Kidney tubule cell (primary cell): ENCODE measurements at regions not wholly inside any gene's neighbourhood (a gene's known extent, or its start where the extent isn't known, plus 50 kb on each side); places are given as distances from the start of the nearest gene placed in this dataset.
"Not testable (repeated sequence)": the region's sequence is repeated elsewhere in the genome, so short reads cannot be mapped to it uniquely, and the experiment has no call there.

Experiments used
- DNase-seq: peaks from one replicate; pipeline ENCODE4 v3.0.0-alpha.2; 2018; ENCODE audit warnings: low spot score

- no peak for DNase-seq
Measured at GRCh38 chr7:86592185-86592584, 51.5 kb upstream of the GRM3 start.

DNA sequence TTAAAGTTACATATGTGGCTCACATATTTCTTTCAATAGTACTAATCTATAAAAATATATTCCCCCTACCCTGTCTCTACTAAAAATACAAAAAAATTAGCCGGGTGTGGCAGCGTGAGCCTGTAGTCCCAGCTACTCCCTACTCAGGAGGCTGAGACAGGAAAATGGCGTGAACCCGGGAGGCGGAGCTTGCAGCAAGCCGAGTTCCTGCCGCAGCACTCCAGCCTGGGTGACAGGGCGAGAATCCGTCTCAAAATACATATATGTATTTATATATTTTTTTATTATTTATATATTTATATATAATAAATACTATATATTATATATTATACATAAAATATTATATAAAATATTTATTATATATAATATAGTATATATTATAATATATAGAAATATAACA, 69.7 kb upstream of the GRM3 start:
- no peak for DNase-seq

- DNase-seq, result no peak
Measured at GRCh38 chr7:86558680-86559501, 84.8 kb upstream of the GRM3 start.

- no peak for DNase-seq
Measured at GRCh38 chr7:86534641-86535040, 109.1 kb upstream of the GRM3 start.

DNA sequence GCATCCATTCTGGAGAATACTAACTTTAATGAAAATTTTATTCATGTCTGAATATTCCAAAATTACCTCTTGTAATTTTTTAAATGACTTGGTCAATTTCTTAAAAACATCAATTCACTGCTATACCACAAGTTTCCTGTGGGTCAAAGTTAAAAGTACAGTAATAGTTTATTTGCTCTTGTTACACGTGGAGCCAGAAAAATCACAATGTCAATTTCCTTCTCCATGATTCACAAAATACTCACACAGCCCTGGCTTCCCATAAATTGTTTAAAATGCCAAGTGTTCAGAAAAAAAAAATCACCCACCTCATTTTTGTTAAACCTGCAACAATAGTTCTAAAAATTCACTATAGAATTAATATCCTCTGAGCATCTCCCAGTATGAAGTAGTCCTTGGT, 139.5 kb upstream of the GRM3 start:
- no peak for DNase-seq

GRCh38 chr7:86499986-86500385, 143.7 kb upstream of the GRM3 start:
- DNase-seq, result no peak

- no peak for DNase-seq
Measured at GRCh38 chr7:86485827-86486226, 157.9 kb upstream of the GRM3 start.

DNA sequence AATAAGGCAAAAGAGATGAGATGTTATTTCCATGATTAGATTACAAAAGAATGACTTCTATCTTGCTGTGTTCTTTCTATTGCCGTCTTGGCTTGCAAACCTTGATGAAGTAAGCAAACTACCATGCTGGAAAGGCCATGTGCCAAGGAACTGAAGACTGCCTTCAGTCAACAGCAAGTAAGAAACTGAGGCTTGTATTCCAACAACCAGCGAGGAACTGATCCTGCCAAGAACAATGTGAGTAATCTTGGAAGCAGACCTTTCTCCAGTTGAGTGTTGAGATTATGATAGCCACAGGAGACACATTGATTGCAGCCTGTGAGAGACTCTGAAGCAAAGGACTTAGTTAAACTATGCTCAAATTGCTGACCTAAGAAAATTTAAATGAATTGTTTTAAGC, 164.6 kb upstream of the GRM3 start:
- DNase-seq, result no peak

DNA sequence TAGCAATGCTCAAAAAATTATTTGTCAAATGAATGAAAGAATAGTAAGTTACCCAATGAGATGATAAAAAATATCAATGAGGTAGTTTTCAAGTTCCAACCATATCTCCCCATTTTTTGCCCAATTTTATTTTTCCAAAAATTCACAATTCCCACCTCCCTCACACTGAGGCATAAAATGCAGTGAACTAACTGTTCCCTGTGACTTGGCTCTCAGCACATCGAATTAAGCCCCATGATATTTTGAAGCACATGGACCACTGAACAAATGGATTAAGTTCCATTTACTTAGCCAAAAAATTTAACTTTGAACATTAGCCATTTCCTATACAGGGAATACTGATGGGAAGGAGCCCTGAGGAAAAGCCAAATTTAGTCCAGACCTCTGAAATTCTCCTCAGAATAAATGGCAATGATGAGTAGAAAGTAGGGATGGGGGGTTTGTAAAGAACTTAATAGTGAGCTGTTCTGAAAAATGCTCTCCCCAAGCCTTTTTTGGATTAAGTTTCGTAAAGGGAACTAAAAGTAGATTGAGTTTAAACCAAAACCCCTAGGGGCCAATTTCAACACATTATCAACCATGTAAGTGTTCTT, 166.3 kb upstream of the GRM3 start:
- DNase-seq, result no peak

DNA sequence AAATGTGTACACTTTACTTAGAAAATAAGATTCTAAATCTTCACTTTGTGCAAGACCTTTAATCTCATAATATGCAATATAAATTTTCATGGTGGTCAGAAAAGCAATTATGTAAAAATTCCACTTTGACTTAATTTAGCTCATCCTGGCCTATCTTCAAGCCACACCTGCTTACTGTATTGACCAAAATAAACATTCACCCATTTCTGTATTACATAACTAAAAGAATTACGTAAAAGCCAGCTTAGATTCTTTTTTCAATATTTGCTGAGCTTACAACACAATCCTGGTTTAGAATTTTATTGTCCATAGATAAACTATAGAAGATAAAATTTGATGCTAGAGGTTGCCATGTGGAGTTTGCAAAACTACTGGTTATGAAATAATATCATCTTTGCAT, 172.9 kb upstream of the GRM3 start:
- DNase-seq, result no peak

GRCh38 chr7:86469680-86470295, 173.9 kb upstream of the GRM3 start:
- peak; percentile 72 for DNase-seq

- no peak for DNase-seq
Measured at GRCh38 chr7:86454753-86455152, 189.0 kb upstream of the GRM3 start.

DNA sequence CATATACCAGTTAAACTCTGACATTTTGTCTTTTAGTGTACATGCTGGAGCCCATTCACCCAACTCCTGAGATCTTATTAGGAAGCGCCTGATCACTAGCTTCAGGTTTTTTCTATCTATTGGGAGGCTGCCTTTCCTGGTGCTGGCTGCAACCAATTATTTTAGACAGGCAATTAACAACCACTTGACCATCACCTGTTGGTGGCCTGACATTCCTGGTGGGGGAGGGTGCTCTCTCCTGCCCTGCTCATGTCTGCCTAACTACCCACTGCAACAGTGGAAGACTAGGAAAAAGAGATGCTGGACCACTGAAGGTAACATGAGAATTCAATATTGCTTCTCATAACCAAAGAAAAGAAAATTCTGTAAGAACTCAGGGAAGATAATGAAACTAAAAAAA, 190.3 kb upstream of the GRM3 start:
- no peak for DNase-seq

GRCh38 chr7:86448856-86449255, 194.9 kb upstream of the GRM3 start:
- DNase-seq, result no peak

DNA sequence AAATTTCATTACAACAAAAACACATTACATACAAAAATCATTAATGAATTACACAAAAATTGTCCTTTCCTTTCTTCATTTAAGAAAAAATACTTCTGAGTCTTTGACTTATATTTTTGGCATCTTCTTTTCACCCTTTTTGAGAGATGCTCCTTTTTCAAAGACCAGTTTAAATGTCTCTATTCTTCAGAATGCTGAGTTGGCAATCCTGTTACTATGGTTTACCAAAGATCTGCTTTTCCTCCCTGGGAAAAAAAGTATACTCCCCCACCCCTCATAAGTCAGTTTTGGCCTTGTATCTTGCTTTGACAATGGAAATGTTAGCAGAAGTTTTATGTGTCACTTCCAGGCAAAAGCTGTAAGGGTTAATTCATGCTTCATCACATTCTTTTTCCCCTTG, 198.4 kb upstream of the GRM3 start:
- DNase-seq, result no peak

DNA sequence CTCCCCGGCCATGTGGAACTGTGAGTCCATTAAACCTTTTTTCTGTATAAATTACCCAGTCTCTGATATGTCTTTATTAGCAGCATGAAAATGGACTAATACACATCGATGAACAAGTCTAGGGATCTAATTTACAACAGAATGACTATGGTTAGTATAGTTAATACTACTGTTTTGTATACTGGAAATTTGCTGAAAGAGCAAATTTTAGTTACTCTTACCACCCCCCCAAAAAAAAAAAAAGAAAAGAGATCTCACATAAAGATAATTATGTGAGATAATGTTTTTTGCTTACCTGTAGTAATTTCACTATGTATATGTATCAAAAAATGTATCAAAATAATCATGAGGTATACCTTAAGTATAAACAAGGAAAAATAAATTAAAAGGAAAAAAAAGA, 199.5 kb upstream of the GRM3 start:
- DNase-seq, result no peak

GRCh38 chr7:86440420-86440819, 203.3 kb upstream of the GRM3 start:
- DNase-seq, result not testable (repeated sequence)

DNA sequence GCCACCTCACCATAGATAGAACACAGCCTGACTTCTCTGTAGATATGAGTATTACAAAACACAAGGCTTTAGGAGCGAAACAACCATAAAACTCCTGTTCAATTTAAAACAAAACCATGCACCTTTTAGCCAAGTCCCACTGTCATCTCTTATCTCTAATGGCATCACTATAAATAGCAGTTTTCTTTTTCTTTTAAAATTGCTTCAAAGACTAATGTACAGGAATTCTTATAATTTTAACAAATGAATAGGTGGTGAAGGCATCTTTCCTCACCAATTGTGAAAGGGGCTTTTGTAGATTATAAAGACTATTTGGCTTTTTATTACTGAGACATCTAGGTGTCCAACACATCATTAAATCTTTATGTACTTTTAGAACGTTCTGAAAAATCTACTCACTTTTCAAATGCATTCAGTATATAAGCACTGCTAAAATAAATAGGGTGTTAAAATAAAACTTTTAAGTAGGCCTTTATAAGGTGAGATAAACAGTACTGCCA, 205.7 kb upstream of the GRM3 start:
- no peak for DNase-seq

DNA sequence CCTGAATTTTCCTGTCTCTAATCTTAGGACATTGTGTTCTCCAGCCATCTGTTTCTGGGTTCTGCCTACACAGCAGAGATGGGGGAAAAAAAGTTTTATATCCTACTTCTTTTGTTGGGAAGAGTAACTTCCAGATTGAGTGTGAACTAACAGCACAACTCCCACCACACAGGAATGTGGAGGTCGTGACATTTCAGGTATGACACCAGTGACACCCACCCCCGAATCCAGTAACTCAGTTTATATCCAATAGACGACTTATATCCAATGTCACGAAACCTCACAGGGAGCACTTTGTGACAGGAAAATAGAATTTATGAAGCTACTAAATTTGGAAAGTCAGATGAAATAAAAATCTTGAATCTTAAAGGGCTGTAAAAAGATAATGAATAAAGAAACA, 211.9 kb upstream of the GRM3 start:
- DNase-seq, result no peak

- peak; percentile 10 for DNase-seq
Measured at GRCh38 chr7:86411814-86412213, 231.9 kb upstream of the GRM3 start.

- peak; percentile 62 for DNase-seq
Measured at GRCh38 chr7:86407291-86407690, 236.4 kb upstream of the GRM3 start.

DNA sequence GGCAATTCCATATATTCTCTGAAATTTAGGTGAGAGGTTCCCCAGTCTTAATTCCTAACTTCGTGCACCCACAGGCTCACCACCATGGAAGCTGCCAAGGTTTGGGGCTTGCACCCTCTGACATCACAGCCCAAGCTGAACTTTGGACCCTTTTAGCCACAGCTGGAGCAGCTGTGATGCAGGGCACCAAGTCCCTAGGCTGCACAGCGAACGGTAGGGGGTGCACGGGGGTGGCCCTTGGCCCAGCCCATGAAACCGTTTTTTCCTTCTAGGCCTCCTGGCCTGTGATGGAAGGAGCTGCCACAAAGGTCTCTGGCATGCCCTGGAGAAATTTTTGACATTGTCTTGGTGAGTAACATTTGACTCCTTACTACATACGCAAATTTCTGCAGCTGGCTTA, 251.9 kb upstream of the GRM3 start:
- no peak for DNase-seq

DNA sequence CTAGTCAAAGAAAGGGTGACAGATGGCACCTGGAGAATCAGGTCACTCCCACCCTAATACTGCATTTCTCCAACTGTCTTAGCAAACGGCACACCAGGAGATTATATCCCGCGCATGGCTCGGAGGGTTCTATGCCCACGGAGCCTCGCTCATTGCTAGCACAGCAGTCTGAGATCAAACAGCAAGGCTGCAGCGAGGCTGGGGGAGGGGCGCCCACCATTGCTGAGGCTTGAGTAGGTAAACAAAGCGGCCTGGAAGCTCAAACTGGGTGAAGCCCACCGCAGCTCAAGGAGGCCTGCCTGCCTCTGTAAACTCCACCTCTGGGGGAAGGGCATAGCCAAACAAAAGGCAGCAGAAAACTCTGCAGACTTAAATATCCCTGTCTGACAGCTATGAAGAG, 268.1 kb upstream of the GRM3 start:
- DNase-seq, result not testable (repeated sequence)
